OCI-LY3 (cell line): ENCODE measurements at regions not wholly inside any gene's neighbourhood (a gene's known extent, or its start where the extent isn't known, plus 50 kb on each side); places are given as distances from the start of the nearest gene placed in this dataset.

Experiments used
- EZH2phosphoT487 ChIP-seq: fragments of 200-600 bp; shearing (Covaris generic); IDR thresholded peaks from 2 replicates; pipeline ENCODE4 v1.6.1; 2018; ENCODE audit warnings: antibody characterized with exemption, mixed run types, low read depth
- TF ChIP-seq, protein P1 (sequence below): fragments of 200-600, 300-600 bp; sonication (generic); IDR thresholded peaks from 2 replicates; pipeline ENCODE4 v1.5.1; 2014; ENCODE audit warnings: antibody characterized with exemption, low read length, low read depth

DNA sequence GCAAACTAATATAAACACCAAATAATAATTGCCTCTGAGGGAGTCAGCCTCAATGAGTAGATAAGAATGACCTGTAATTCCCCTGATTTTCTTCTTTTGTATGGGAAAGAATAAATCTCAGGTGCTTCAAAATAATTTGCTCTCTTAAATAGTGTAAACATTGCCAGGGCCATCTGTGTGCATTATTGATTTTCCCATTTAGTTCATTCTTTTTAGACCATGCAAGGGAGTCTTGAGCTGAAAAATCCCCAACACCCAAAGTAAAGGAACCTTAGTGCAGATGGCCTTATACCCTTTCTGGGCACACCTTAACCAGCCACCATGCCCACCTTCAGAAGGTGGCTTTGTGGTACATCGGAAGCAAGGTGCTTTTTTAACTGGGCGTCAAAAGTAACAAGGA, 267.2 kb downstream of the TMEM114 start:
- TF ChIP-seq, protein P1, sequence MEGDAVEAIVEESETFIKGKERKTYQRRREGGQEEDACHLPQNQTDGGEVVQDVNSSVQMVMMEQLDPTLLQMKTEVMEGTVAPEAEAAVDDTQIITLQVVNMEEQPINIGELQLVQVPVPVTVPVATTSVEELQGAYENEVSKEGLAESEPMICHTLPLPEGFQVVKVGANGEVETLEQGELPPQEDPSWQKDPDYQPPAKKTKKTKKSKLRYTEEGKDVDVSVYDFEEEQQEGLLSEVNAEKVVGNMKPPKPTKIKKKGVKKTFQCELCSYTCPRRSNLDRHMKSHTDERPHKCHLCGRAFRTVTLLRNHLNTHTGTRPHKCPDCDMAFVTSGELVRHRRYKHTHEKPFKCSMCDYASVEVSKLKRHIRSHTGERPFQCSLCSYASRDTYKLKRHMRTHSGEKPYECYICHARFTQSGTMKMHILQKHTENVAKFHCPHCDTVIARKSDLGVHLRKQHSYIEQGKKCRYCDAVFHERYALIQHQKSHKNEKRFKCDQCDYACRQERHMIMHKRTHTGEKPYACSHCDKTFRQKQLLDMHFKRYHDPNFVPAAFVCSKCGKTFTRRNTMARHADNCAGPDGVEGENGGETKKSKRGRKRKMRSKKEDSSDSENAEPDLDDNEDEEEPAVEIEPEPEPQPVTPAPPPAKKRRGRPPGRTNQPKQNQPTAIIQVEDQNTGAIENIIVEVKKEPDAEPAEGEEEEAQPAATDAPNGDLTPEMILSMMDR: no peak
- TF ChIP-seq EZH2phosphoT487: no peak
